ENCODE measurements at regions not wholly inside any gene's neighbourhood (a gene's known extent, or its start where the extent isn't known, plus 50 kb on each side); places are given as distances from the start of the nearest gene placed in this dataset.
"Not testable (repeated sequence)": the region's sequence is repeated elsewhere in the genome, so short reads cannot be mapped to it uniquely, and the experiment has no call there.

DNA sequence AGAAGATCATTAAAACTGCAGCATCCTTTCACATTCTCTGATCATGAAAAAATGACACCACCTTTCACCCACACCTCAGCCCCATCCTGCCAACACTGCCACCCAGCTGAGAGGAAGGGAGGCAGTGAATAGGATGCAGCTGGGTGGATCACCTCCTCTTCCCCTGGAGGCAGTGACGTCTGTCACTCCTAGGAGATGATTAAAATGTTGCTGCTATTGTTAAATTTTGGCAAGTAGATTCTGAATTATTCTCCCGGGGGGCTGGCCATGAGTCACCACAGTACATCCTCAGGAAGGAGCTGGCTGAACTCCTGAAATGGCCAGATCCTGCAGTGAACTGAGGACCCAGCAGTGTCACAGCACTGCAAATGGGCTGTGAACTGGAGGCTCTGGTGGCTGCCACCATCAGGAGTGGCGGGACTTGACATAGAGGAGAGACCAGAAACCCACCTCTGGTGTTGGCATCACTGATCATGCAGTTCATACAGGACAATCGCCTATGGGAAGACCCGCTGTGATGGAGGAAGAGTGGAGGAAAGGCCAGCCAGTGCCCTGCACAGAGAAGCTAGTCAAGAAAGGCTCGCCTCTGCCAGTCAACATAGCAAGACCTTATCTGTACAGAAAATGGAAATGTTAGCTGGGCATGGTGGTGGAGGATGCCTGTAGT lies 199.1 kb downstream of the FAM43A start:
- DNase-seq: no peak

DNA sequence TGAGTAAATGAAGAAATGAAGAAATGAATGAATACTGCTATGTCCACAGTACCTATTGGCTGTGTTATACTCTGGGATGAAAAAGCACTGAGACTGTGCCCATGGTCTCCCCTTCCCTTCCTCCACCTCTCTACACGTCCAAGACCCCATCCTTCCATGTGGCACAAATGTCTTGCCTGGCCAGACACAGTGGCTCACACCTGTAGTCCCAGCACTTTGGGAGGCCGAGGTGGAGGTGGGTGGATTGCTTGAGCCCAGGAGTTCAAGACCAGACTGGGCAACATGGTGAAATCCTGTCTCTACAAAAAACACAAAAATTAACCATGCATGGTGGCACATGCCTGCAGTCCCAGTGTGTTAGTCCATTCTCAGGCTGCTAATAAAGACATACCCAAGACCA lies 200.1 kb downstream of the FAM43A start:
- DNase-seq: no peak

DNA sequence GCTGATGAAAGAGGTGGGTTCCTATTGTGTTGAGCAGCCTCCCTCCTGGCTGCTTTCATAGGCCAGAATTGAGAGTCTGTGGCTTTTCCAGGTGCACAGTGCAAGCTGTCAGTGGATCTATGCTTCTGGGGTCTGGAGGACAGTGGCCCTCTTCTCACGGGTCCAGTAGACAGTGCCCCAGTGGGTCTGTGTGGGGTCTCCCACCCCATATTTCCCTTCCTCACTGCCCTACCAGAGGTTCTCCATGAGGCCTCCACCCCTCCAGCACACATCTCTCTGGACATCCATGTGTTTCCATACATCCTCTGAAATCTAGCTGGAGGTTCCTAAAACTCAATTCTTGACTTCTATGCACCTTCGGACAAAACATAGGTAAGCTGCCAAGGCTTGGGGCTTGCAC lies 201.2 kb downstream of the FAM43A start:
- no peak for DNase-seq

DNA sequence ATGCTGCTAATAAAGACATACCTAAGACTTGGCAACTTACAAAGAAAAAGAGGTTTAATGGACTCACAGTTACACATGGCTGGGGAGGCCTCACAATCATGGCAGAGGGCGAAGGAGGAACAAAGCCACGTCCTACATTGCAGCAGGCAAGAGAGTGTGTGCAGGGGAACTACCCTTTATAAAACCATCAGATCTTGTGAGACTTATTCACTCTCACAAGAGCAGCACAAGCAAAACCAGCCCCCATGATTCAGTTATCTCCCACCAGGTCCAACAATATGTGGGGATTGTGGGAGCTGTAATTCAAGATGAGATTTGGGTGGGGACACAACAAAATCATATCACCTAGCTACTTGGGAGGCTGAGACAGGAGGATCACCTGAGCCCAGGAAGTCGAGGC lies 202.4 kb downstream of the FAM43A start:
- not testable (repeated sequence) for DNase-seq

DNA sequence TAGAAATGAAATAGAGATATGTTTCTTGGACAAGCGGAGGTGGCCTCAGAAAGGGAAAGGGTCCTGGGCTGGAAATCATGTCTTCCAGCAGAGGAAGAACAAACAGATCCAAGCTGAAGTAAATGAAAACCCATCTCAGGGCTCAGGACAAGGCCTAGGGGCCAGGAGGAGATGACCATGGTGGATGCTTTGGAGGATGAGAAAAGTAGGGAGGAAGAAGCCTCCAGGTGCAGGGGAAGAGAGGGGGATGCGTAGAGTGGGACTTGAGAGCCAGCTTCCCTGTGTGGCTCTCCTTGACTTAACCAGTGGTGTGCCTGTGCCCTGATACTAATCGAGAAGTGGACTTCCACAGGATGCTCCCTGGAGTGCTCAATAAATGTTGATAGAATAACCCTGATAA lies 203.2 kb downstream of the FAM43A start:
- DNase-seq: no peak

DNA sequence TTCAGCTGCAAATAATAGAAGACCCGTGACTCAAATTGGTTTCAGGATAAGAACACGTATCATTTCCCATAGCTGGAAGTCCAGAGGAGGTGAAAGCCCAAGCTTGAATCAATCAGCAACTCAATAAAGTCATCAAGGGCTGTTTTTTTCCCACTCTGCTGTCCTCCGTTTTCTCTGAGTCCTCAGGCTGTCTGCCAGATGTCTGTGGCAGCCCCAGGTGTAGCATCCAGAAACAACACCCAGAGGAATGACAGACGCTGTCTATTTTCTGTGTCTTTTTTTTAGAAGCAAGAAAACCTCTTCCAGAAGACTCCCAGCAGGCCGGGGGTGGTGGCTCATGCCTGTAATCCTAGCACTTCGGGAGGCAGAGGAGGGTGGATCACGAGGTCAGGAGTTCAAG lies 204.4 kb downstream of the FAM43A start:
- DNase-seq: no peak

DNA sequence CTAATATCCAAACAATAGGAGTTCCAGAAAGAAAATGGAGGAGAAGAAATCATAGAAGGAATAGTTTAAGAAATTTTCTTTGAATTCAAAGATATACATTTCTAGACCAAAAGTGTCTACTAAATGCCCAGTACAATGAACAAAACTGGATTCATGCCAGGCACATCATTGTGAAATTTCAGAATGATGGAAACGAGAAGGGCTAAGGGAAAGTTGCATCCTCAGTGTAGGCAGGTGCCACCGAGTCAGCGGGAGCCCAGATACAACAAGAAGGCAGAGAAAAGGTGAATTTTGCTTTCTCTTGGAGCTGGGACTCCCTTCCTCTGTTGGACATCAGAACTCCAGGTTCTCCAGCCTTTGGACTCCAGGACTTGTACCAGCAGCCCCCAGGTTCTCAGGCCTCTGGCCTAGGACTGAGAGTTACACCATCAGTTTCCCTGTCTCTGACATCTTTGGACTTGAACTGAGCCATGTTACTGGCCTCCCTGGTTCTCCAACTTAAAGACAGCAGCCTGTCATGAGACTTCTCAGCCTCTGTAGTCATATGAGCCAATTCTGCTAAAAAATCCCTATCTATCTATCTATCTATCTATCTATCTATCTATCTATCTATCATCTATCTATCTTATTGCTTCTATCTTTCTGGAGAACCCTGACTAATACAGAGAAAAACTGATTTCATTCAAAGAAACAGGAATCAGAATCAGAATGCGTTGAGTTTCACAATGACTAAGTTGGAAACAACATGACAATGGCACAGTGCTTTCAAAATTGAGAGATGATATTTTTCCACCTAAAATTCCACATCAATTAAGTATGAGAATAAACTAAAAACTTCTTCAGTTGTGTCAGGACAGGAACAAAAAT lies 207.7 kb downstream of the FAM43A start:
- no peak for DNase-seq

DNA sequence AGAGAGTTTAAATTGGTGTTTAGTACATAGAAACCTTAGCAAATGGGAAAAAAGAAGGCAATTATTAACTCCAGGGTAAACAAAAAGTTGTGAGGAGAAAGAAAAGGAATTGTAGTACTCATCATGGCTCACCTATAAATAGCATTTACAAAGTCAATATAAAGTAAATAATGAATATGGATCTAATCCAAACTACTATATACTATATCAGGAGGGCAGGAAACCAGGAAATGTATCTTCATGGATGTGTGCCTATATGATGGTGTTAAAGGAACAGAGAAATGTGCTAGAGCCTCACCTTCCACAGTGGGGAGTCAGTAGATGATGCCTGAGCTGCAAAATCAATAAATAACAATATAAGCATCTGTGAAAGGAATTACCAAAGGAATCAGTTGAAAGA lies 208.9 kb downstream of the FAM43A start:
- no peak for DNase-seq

DNA sequence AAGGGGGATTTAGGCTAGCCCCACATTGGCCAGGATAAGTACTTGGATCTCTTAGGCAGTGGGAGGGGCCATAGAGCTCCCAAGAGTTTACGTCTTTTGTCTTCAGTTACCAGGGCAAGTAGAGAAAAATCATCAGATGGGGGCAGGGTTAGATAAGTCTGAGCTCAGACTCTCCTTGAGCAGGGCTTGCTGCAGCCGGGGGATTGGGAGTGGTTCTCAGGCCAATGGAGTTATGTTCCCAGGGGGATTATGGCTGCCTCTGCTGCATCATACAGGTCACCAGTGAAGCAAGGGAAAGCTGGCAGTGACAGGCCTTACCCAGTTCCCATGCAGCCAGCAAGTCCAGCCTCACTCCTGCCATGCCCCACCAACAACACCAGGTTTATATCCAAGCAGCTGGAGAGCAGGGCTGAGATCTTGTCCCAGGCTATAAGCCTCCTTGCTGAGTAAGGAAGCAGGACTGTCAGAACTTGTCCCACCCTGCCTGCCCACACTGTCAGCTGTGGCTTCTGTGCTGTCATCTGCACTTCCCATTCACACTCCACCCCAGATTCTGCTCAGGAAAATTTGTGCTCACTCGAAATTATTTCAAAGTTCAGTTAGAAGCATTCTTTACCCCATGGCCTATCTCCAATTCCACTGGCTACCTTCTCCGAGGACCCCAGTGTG lies 215.3 kb downstream of the FAM43A start:
- no peak for DNase-seq

DNA sequence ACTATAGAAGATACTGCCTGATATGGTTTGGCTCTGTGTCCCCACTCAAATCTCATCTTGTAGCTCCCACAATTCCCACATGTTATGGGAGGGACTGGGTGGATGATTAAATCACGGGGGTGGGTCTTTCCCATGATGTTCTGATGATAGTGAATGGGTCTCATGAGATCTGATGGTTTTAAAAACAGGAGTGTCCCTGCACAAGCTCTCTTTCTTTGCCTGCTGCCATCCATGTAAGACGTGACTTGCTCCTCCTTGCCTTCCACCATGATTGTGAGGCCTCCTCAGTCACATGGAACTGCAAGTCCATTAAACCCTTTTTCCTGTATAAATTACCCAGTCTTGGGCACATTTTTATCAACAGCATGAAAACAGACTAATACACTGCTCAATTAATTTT lies 217.8 kb downstream of the FAM43A start:
- not testable (repeated sequence) for DNase-seq

DNA sequence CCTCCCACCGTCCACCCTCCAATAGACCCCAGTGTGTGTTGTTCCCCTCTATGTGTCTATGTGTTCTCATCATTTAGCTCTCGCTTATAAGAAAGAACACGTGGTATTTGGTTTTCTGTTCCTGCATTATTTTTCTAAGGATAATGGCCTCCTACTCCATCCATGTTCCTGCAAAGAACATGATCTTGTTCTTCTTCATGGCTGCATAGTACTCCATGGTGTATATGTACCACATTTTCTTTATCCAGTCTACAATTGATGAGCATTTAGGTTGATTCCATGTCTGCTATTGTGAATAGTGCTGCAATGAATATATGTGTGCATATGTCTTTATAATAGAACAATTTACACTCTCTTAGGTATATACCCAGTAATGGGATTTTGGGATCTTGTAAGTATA lies 219.3 kb downstream of the FAM43A start:
- not testable (repeated sequence) for DNase-seq

DNA sequence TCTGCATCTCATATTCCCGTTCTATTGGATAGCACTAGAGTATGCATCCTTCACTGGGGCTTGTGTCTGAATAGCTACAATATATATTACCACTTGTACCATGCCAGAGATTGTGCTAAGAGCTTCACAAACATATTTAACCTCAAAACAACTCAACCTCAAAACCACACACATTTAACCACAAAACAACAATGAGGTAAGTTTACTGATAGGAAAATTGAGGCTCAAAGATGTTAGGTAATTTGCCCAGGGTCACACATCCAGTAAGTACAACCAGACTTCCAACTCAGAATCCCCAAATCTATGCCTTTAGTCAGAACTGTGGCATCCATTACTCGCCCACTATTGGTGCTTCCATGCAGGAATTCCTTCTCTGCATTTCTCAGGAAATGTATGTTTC lies 220.0 kb downstream of the FAM43A start:
- no peak for DNase-seq

DNA sequence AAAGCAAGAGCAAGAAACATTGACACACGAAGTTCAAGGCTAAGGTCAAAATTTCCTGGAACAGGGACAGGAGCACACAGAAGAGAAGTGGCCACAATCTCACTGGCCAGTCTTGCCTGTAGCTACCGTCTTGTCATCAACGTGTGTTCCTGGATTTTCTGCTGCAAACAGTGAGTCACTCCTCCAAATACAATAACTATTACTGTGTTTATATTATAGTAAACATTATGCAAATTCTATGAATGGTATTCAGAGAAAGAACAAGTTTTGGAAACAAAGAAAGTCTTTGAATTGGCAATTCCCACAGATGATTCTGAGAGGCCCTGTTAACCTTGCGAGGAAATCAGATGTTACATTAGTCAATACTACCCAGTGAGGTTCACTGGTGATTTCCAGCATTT lies 220.5 kb downstream of the FAM43A start:
- DNase-seq: no peak

DNA sequence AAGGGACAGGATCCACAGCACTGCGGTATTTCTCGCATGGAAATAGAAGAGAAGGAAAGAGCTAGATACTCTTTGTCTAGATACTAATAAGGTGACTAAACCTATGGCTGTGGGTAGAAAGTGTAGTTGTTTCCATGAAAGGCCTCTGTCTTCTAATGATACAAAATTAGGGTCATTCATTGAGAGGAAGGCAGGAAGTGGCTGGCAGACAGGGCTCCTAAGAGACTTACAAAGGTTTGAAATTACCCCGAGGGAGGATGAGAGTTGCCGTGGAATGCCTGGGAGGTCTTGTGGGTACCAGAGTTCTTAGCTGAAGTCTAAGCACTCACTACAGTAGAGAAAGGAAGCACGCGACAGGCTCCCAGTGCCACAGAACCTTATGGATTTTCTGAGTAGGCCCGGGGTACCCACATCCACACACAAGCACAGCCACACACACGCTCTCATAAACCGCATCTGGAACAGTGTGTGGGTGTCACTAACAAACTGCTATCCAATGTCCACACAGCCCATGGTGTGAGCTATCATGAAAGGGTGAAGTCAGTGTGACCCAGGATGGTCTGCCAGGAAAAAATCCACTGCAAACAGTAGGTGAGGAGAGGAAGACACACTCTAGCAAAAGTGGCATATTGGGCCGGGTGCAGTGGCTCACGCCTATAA lies 221.4 kb downstream of the FAM43A start:
- DNase-seq: no peak

DNA sequence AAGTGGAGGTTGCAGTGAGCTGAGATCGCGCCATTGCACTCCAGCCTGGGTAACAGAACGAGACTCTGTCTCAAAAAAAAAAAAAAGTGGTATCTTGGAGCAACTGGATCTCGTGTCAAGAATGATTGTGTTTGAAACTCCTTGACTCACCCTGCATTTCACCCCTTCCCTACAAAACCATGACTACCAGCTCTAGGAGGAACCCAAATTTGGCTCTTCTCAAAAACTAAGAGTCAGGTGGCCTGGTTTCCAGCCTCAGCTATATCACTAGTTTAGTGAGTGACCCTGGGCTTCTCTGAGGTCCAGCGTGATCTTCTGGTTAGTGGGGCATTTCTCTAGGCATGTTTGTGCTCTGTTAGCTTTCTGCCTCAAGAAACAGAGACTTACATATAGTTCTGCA lies 222.1 kb downstream of the FAM43A start:
- no peak for DNase-seq

DNA sequence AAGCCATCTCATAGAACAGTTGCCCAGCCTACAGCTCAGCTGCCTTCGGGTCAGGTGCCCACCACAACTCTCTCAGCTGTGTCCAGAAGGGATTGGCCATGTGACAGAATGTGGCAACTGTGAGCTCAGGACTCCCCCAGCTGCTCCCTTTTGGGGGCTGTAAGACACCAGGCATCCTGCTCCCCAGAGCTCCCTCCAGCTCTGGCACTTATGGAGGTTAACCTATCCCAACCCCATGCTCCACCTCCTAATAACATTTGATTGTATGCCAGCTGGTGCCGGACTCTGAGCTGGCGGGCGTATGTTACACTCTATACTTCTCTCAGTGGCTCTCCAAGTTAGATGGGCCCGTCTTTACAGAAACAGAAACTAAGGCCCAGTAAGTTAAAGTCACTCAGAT lies 222.8 kb downstream of the FAM43A start:
- DNase-seq: no peak

DNA sequence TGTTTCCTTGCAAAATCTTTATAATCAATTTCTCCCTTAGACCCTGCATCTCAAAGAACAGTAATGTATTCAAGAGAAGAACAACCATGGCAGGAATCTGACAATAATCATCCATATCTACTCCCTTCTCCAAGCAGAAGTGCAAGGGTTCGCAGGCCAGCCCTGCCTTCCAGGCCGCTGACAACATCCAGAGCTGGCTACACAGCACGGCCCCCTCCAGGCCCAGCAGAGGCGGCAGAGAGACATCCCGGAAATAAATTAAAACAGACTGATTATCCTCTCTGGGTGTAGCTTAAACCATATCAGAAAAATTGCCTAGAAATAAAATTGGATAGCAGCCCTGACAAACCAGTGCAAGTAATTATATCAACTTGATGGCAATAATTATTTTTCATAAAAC lies 223.3 kb downstream of the FAM43A start:
- no peak for DNase-seq

DNA sequence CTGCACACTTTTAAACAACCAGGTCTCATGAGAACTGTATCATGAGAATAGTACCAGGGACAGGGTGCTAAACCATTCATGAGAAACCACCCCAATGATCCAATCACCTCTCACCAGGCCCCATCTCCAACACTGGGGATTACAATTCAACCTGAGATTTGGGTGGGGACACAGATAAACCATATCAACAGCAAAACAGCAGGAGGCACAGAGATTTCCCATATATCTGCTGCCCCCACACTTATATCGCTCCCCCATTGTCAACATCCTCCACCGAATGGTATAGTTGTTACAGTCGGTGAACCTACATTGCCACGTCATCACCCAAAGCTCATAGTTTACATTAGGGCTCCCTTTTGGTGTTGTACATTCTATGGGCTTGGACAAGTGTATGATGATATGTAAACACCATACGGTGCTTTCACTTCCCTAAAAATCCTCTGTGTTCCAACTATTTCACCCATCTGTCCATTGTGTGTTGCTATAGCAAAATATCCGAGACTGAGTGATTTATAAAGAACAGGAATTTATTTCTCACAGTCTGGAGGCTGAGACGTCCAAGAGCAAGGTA lies 224.8 kb downstream of the FAM43A start:
- no peak for DNase-seq

DNA sequence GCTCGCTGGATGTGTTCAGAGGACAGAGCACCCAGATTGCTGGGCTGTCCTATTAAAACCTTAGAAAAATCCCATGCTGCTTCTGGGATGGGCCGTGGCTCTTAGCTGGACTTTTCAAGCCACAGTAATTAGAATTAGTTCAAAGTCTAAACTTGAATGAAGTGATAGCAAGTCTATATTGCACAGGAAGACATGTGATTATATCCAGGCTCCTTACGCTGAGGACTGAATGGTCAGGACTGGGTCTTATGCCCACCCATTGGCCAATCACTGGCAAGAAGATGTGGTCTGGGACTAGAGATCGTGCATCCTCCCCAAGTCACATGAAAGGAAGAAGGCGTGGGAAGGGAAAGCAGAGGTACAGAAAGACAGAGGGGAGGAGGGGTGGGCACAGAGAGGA lies 227.6 kb downstream of the FAM43A start:
- DNase-seq: no peak

DNA sequence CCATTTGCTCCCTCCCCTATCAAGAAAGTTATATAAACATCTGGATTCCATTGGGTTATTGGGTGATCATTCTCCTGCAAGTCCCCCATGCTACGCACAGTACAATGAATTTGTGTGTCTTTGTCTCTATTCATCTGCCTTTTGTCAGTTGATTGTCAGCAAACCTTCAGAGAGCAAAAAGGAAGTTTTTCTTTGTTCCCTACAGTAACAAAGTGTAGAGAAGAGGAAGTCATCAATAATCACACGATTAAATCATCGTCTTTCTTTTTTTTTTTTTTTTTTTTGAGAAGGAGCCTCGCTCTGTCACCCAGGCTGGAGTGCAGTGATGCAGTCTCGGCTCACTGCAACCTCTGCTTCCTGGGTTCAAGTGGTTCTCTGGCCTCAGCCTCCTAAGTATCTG lies 239.2 kb downstream of the FAM43A start:
- DNase-seq: not testable (repeated sequence)

DNA sequence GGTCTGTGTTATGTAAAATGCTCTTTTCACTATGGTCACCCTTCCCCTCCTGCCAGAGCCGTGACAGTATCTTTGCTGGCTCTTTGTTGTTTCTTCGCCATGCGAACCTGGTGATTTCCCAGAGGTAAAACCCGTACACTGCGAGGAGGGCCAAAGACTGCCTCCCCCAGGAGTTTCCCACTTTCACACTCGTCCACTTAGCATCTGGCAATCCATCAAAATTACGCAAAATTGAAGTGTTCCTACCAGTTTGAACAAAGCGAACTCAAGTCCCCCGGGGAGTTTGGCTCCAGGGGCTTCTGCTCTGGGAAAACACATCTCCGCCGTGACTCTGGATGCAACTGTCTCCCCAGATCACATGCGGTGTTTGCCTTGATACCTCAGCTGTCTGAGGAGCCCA lies 239.9 kb downstream of the FAM43A start:
- no peak for DNase-seq

DNA sequence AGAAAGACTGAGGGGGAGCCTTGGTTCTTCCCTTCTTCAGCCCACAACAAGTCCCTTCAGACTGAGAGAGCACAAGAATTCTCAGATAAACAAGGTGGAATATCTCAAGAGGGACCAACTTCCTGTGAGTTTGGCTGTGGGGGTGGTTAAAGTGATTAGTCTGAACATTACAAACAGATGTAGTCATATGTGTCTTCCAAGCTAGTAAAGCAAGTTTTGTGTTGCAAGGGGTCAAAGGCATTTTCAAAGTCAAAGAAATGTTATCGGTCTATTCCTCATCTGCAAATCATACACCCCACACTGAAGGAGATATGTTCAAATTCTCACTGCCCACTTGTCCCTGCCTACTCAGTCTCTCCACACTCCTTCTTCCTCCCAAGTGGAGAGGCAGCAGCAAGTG lies 242.5 kb downstream of the FAM43A start:
- DNase-seq: no peak
